T1000 (cell line): ENCODE measurements at regions not wholly inside any gene's neighbourhood (a gene's known extent, or its start where the extent isn't known, plus 50 kb on each side); places are given as distances from the start of the nearest gene placed in this dataset.

Source experiments
- DNase-seq: peaks from one replicate; lab custom pipeline; 2025; ENCODE audit warnings: mixed read lengths; lab: John Stamatoyannopoulos, UW

DNA sequence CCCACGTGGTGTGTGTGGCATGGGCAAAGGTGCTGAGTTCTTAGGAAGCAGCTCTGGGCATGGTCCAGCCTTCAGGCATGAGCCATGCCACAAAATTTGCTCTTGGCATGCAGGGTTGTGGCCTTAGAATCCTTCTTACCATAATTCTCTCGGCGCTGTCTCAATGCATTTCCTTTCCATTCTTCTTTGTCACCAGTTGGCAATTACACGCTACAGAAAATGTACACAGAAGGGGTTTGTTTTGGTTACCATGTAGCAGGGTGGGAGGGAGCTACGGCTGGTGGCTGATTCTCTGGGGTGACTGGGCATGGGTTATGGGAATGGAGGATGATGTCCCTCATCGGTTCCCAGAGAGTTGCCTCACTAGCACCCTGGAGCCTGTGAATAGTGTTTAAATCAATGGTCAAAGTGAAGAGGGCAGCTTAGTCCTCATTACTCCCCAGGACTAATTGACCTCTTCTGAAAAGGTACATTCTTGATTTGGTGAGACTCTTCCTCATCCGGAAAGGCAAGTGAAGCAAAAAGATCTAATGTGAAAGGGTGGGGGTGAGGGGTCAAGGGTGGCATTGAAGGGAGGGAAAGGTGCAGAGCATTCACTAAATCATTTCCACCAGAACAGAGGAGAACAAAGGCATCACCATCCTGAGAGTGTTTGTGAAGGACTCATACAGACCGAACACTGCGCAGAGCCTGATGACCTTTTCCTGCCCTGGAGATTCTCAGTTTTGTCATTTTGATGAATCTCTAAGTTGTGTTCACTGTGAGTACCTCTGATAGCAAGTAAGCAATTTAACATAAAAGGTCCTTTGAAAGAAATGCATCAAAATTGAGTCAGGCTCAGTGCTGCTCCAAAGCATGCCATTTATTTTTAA is 199.8 kb upstream of the SFRP2 start:
- DNase-seq: no peak

DNA sequence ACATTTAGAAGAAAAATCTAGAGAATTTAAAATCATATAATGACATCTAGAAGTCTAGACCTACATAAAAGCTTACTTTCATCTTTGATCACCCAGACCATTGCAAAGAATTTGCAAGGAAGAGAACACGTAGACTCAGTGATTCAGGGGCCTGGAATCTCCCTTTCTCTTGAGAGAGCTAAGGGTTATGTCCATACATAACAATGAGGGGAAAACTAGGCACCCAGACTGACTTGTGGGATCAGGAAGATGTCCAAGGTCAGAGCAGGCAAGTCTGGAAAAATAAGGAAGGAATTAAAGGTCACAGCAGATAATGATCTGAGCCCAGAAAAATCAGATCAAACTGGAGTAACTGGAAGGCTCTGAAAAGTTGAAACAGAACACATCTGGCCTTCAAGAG is 198.4 kb upstream of the SFRP2 start:
- DNase-seq: no peak

DNA sequence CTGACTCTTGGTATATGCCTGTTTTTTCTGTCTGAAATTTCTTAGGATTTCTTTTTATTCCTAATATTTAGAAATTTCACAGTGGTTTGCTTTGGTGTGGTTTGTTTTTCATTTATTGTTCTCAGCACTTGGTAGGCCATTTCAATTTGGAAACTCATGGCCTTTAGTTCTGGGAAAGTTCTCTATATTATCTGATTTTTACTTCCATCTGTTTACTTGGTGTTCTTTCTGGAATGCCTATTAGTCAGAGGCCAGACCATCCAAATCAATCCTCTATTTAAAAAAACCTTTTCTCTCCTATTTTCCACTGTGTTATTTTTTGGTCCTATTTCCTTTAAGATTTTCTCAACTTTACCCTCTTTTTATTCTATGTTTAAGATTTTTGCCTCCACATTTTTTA is 188.1 kb upstream of the SFRP2 start:
- DNase-seq: no peak

DNA sequence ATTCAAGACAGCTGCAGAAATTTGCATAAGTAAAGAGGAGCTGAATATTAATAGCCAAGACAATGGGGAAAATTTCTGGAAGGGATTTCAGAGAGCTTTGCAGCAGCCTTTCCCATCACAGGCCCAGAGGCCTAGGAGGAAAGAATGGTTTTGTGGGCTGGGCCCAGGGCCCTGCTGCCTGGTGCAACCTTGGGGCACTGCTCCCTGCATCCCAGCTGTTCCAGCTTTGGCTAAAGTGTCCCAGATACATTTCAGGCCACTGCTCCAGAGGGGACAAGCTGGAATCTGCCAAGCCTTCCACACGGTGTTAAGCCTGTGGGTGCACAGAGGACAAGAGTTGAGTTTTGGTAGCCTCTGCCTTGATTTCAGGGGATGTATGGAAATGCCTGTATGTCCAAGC is 185.6 kb upstream of the SFRP2 start:
- no peak for DNase-seq

DNA sequence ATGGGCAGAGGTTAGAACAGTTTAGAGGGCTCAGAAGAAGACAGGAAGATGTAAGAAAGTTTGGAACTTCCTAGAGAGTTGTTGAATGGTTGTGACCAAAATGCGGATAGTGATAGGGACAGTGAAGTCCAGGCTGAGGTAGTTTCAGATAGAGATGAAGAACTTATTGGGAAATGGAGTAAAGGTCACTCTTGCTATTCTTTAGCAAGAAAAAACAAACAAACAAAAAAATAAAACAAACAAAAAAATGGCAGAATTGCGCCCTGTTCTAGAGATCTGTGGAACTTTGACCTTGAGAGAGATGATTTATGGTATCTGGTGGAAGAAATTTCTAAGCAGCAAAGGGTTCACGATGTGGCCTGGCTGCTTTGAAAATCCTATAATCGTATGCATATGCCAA is 185.1 kb upstream of the SFRP2 start:
- DNase-seq: no peak

- DNase-seq: no peak
Observed at GRCh38 chr4:153971899-153972298, 183.0 kb upstream of the SFRP2 start.

GRCh38 chr4:153970169-153970568 is 181.3 kb upstream of the SFRP2 start:
- DNase-seq: no peak

DNA sequence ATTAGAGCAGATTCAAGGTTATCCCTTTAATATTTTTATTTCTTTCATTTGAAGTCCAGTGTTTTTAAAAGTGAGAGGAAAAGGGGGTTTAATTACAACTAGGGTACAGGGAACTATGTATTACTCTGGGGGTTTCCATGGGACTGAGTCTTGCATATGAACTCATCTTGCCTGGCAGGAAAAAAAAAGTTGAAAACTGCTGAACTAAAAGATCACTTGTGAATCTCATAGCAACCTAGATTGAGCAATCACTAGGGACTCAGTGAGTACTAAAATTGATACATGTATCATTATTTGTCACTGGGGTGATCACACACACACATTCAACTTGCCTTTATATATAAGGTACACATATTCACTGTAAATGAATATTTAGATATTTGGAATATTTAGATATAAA is 180.7 kb upstream of the SFRP2 start:
- no peak for DNase-seq

DNA sequence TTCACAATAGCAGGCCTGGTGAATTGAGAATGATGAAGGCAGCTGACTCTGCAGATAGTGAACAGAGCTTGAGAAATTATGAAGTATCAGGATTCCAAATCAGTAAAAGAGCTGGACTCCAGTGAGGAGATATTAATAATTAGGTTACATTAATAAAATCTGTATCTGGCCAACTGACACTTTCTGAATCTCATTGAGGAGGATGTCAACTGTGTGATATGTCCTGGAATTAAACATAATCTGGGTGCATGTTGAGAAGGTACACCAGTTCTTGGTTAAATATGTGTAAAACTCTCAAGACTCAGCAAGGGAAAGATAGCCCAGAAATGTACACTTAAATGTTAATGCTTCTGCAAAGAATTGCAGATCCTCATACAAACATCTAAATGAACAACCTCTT is 177.8 kb upstream of the SFRP2 start:
- no peak for DNase-seq

GRCh38 chr4:153963216-153963615 is 174.3 kb upstream of the SFRP2 start:
- DNase-seq: no peak

DNA sequence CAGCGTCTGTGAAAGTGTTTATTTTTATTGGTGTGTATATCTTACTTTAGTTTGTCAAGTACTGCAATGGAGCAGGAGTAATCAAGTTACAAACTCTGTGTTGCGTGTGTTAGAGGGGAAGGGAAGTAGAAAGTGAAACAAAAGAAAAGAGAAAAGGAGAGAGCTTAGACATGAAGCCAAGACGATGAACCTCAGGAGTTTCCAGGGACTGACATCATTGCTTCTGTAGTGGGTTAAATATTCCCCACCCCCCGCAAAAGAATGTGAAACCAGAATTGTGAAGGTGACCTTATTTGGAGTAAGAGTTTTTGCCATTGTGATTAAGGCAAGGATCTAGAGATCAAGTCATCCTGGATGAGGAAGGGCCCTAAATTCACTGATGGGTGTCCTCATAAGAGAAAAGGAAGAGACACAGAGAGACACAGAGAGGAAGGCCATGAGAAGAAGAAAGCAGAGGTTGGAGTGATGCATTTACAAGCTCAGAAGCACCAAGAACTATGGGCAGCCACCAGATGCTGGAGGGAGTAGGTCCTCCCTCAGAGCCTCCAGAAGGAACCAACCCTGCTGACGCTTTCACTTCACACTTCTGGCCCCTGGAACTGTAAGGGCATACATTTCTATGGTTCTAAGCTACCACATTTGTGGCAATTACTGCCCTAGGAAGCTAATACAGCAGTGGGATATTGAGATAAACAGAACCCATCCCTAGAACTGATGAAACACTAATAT is 173.6 kb upstream of the SFRP2 start:
- no peak for DNase-seq

DNA sequence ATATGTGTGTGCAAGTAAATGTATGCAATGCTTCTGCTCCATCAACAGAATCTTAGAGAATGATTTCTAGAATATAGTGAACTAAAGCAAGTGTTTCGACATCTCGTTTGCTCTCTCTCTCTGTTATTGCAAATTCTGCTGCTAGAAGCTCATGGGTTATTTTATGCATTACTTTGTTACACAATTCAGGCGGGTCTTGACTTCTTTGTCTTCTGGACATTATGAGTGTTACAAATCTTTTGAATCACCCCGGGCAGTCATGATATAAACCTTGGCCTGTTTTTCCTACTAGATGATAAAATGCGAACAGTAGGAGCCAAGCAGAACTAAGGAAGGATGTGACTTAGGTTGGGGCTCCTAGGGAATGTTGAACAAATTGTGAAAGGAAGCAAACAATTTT is 166.4 kb upstream of the SFRP2 start:
- no peak for DNase-seq

- no peak for DNase-seq
Observed at GRCh38 chr4:153954654-153955053, 165.8 kb upstream of the SFRP2 start.

- no peak for DNase-seq
Observed at GRCh38 chr4:153950100-153950979, 161.5 kb upstream of the SFRP2 start.

DNA sequence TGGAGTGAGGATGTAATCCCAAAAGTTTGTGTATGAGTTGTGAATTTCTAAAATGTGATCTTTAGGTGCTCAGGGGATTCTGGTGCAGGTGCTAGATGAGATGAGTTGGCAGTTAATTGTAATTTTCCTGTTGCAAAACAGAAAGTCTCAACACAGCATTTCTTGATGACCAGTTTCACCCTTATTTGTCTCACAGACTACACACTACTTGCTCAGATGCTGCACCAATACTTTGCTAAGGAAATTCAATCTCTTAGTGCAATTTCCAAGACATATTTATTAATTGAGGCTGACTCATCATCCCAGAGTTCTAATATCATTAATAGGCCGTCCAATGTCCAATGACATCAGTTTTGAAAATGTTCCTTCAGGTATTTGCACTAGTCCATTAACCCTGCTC is 159.2 kb upstream of the SFRP2 start:
- no peak for DNase-seq

DNA sequence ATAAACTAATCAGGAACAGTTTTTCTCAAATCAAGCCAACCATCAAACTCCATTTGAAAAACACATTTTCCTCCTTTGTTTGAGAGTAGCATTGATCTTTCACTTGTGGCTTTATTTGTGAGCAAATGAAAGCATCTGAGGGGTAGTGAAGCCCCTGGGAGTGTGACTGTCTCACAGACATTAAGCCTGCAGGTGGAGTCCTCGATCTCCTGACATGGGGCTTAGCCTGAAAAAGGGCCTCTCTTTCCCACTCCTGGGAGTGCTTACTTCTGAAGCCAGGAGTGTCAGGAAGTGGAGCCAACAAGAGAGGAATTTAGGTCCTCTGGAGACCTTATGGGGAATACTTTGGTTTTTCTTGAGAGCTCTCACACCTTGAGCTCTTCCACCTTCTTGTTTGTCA is 158.2 kb upstream of the SFRP2 start:
- DNase-seq: no peak

GRCh38 chr4:153945704-153946103 is 156.8 kb upstream of the SFRP2 start:
- no peak for DNase-seq

- DNase-seq: no peak
Observed at GRCh38 chr4:153943738-153944415, 155.0 kb upstream of the SFRP2 start.

DNA sequence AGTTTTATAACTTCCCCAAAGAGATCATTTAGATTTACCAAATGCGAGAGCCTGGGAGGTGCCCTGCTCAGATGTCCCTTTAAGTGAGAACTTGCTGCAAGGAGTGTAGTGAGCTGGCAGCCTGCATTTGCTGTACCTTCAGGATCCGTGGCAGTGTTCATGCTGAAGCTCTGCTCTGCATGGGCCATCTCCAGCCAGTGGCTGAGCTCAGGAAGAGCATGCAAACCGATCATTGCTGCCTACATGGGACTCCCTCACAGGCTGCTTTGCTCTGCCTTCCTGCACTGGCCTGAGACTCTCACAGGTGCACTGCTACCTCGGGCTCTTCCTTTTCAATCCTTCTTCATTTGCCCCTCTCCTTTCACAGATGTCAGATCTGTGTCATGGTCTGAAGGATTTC is 152.0 kb upstream of the SFRP2 start:
- no peak for DNase-seq

- no peak for DNase-seq
Observed at GRCh38 chr4:153939570-153939969, 150.7 kb upstream of the SFRP2 start.

GRCh38 chr4:153938994-153939393 is 150.1 kb upstream of the SFRP2 start:
- DNase-seq: no peak

DNA sequence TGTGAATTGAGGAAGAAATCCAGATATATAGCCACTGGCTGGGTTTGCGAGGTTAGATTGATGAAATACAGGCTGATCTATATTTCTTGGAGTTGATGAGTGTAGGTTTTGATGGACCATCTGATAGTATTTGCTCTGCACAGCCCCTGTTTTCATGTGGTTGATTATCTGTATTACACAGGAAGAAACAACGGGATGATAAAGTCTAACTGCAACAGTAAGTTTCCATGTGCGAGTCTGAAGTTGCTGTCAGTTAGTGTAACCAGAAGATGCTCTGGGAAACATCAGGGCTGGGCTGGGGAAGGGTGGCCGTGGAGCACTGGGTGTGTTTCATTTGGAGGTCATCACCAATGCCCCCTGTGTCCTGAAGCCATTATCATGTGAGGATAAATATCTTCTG is 148.4 kb upstream of the SFRP2 start:
- no peak for DNase-seq
